22Rv1 (cell line): ENCODE measurements at regions not wholly inside any gene's neighbourhood (a gene's known extent, or its start where the extent isn't known, plus 50 kb on each side); places are given as distances from the start of the nearest gene placed in this dataset.

Experiments
- CTCF ChIP-seq: fragments of 450-650 bp; IDR thresholded peaks from 2 replicates; pipeline ENCODE4 v1.5.1; 2017; ENCODE audit warnings: mild to moderate bottlenecking
- ZFX ChIP-seq: fragments of 450-650 bp; IDR thresholded peaks from 2 replicates; pipeline ENCODE4 v1.6.1; 2017; ENCODE audit warnings: antibody characterized with exemption, borderline replicate concordance

GRCh38 chr1:239833723-239834122 is 258.0 kb upstream of the FMN2 start:
- no peak for TF ChIP-seq CTCF
- TF ChIP-seq ZFX: no peak
